SK-N-SH (cell line): ENCODE measurements at regions not wholly inside any gene's neighbourhood (a gene's known extent, or its start where the extent isn't known, plus 50 kb on each side); places are given as distances from the start of the nearest gene placed in this dataset.

ENCODE experiments used
- CTCF ChIP-seq: fragments of 200-600 bp; sonication (generic); IDR thresholded peaks from 2 replicates; pipeline ENCODE4 v1.6.1; 2017; ENCODE audit warnings: antibody characterized with exemption, mild to moderate bottlenecking, moderate library complexity
- REST ChIP-seq: IDR thresholded peaks from 2 replicates; pipeline ENCODE4 v1.6.1; 2012; ENCODE audit warnings: mild to moderate bottlenecking, low read depth, low read length, moderate library complexity

DNA sequence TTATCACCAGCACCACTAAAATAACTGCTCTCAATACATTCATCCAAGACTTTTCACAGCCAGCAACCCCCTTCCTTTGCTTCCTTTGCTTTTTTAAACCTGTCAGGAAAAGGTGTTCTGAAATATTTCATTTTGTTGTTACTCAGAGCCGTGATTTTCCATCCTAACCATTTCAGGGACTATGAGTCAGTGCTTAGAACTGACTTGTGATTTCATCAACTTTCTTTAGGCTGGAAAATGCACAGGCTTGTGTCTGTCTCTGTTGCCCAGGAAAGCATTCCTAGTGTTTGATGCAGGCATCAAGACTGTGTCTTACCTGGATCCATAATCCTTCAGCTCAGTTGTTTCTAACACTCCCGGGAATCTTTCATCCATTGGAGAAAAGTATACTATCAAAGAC, 805.6 kb downstream of the BRINP1 start:
- TF ChIP-seq REST (no peak), CTCF (no peak)
